ENCODE measurements at regions not wholly inside any gene's neighbourhood (a gene's known extent, or its start where the extent isn't known, plus 50 kb on each side); places are given as distances from the start of the nearest gene placed in this dataset.

DNA sequence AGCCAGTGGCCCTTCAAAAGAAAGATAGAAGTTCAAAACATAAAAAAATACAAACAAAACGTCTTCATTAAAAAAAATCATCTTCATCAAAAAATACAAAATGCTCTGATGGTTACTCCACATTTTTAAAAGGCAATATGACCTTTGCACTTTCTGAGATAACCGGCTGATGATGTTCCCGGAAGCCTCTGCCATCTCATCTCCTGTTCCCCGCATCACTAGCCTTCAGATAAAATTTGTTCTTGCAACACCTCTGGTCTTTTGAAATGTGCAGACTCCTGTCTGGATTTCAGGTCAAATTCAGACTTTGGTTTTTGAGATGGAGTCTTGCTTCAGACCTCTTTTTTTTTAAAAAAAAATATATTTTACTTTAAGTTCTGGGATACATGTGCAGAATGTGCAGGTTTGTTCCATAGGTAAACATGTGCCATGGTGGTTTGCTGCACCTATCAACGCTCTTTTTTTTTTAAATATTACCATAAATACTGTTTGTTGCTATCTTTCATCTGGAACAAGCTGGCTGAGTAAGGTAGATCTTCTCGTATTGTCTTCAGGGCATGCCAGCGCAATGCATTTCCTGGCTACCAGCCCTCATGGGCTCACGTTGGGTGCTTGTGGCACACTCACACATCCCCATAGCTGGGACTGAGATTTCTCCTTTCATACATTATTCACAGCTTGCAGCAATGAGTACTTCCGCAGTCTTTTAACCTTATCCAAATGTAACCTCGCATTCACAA is 418.9 kb upstream of the ARGLU1 start:
- TF ChIP-seq CTCF (conservative IDR thresholded peaks at IDR 0.05; ENCODE audit: low read depth, low read length), result no peak
- no peak for TF ChIP-seq EZH2 (IDR thresholded peaks at IDR 0.05; ENCODE audit: borderline replicate concordance, low read depth, low read length, poor library complexity, severe bottlenecking)

All from A673 (cell line).